ENCODE measurements at regions not wholly inside any gene's neighbourhood (a gene's known extent, or its start where the extent isn't known, plus 50 kb on each side); places are given as distances from the start of the nearest gene placed in this dataset.

- H3K27ac ChIP-seq (ENCODE audit: insufficient read depth, low read length, poor library complexity, severe bottlenecking): no peak overlapping the region
- no peaks in the 10 kb centered on the region for H3K4me1 ChIP-seq (ENCODE audit: control insufficient read depth, insufficient read depth, low read length, poor library complexity, severe bottlenecking)
- H3K4me3 ChIP-seq (ENCODE audit: insufficient read depth, low read depth, low read length, poor library complexity, severe bottlenecking): no peak overlapping the region
These were observed 573.8 kb upstream of the LMCD1 start for GRCh38 chr3:7927864-7928263.

GRCh38 chr3:7929319-7929889 is 572.2 kb upstream of the LMCD1 start:
- Histone ChIP-seq H3K36me3 (ENCODE audit: control insufficient read depth, insufficient read depth, low read length) (no peaks in the 10 kb centered on the region), H3K4me1 (ENCODE audit: control insufficient read depth, insufficient read depth, low read length, poor library complexity, severe bottlenecking) (no peaks in the 10 kb centered on the region), H3K9me3 (ENCODE audit: control insufficient read depth, low read length) (no peaks in the 10 kb centered on the region), H3K27ac (ENCODE audit: insufficient read depth, low read length, poor library complexity, severe bottlenecking) (no peak overlapping the region), H3K27me3 (replicated peaks; ENCODE audit: control insufficient read depth, insufficient read depth, low read length, poor library complexity, severe bottlenecking) (no peaks in the 10 kb centered on the region), H3K4me3 (ENCODE audit: insufficient read depth, low read depth, low read length, poor library complexity, severe bottlenecking) (no peak overlapping the region)
- no peak for DNase-seq

More at GRCh38 chr3:7927864-7928263, 573.8 kb upstream of the LMCD1 start:
- H3K27me3 ChIP-seq (replicated peaks; ENCODE audit: control insufficient read depth, insufficient read depth, low read length, poor library complexity, severe bottlenecking): no peaks in the 10 kb centered on the region
- no peaks in the 10 kb centered on the region for H3K36me3 ChIP-seq (ENCODE audit: control insufficient read depth, insufficient read depth, low read length)
- no peaks in the 10 kb centered on the region for H3K9me3 ChIP-seq (ENCODE audit: control insufficient read depth, low read length)
- DNase-seq: no peak

- Histone ChIP-seq H3K27me3 (replicated peaks; ENCODE audit: control insufficient read depth, insufficient read depth, low read length, poor library complexity, severe bottlenecking) (no peaks in the 10 kb centered on the region), H3K9me3 (ENCODE audit: control insufficient read depth, low read length) (no peaks in the 10 kb centered on the region), H3K4me1 (ENCODE audit: control insufficient read depth, insufficient read depth, low read length, poor library complexity, severe bottlenecking) (no peaks in the 10 kb centered on the region), H3K36me3 (ENCODE audit: control insufficient read depth, insufficient read depth, low read length) (no peaks in the 10 kb centered on the region), H3K27ac (ENCODE audit: insufficient read depth, low read length, poor library complexity, severe bottlenecking) (no peak overlapping the region), H3K4me3 (ENCODE audit: insufficient read depth, low read depth, low read length, poor library complexity, severe bottlenecking) (no peak overlapping the region)
- DNase-seq: no peak
These were observed 567.3 kb upstream of the LMCD1 start for GRCh38 chr3:7934362-7934761.

GRCh38 chr3:7947930-7948329 is 553.7 kb upstream of the LMCD1 start:
- Histone ChIP-seq H3K9me3 (ENCODE audit: control insufficient read depth, low read length) (no peaks in the 10 kb centered on the region), H3K36me3 (ENCODE audit: control insufficient read depth, insufficient read depth, low read length) (no peaks in the 10 kb centered on the region), H3K4me1 (ENCODE audit: control insufficient read depth, insufficient read depth, low read length, poor library complexity, severe bottlenecking) (no peaks in the 10 kb centered on the region), H3K27me3 (replicated peaks; ENCODE audit: control insufficient read depth, insufficient read depth, low read length, poor library complexity, severe bottlenecking) (no peaks in the 10 kb centered on the region), H3K27ac (ENCODE audit: insufficient read depth, low read length, poor library complexity, severe bottlenecking) (no peak overlapping the region), H3K4me3 (ENCODE audit: insufficient read depth, low read depth, low read length, poor library complexity, severe bottlenecking) (no peak overlapping the region)
- DNase-seq: no peak

GRCh38 chr3:7950890-7951289 is 550.7 kb upstream of the LMCD1 start:
- Histone ChIP-seq H3K4me1 (ENCODE audit: control insufficient read depth, insufficient read depth, low read length, poor library complexity, severe bottlenecking) (no peaks in the 10 kb centered on the region), H3K27me3 (replicated peaks; ENCODE audit: control insufficient read depth, insufficient read depth, low read length, poor library complexity, severe bottlenecking) (no peaks in the 10 kb centered on the region), H3K27ac (ENCODE audit: insufficient read depth, low read length, poor library complexity, severe bottlenecking) (no peak overlapping the region), H3K36me3 (ENCODE audit: control insufficient read depth, insufficient read depth, low read length) (no peaks in the 10 kb centered on the region), H3K9me3 (ENCODE audit: control insufficient read depth, low read length) (no peaks in the 10 kb centered on the region), H3K4me3 (ENCODE audit: insufficient read depth, low read depth, low read length, poor library complexity, severe bottlenecking) (no peak overlapping the region)
- no peak for DNase-seq

- no peaks in the 10 kb centered on the region for H3K36me3 ChIP-seq (ENCODE audit: control insufficient read depth, insufficient read depth, low read length)
- H3K4me1 ChIP-seq (ENCODE audit: control insufficient read depth, insufficient read depth, low read length, poor library complexity, severe bottlenecking): no peaks in the 10 kb centered on the region
- H3K4me3 ChIP-seq (ENCODE audit: insufficient read depth, low read depth, low read length, poor library complexity, severe bottlenecking): no peak overlapping the region
- H3K27ac ChIP-seq (ENCODE audit: insufficient read depth, low read length, poor library complexity, severe bottlenecking): no peak overlapping the region
- no peak for DNase-seq
- no peaks in the 10 kb centered on the region for H3K27me3 ChIP-seq (replicated peaks; ENCODE audit: control insufficient read depth, insufficient read depth, low read length, poor library complexity, severe bottlenecking)
- no peaks in the 10 kb centered on the region for H3K9me3 ChIP-seq (ENCODE audit: control insufficient read depth, low read length)
These were observed 548.1 kb upstream of the LMCD1 start for GRCh38 chr3:7953449-7954014.

GRCh38 chr3:7957024-7957423 is 544.6 kb upstream of the LMCD1 start:
- Histone ChIP-seq H3K27ac (ENCODE audit: insufficient read depth, low read length, poor library complexity, severe bottlenecking) (no peak overlapping the region), H3K4me1 (ENCODE audit: control insufficient read depth, insufficient read depth, low read length, poor library complexity, severe bottlenecking) (no peaks in the 10 kb centered on the region), H3K27me3 (replicated peaks; ENCODE audit: control insufficient read depth, insufficient read depth, low read length, poor library complexity, severe bottlenecking) (no peaks in the 10 kb centered on the region), H3K4me3 (ENCODE audit: insufficient read depth, low read depth, low read length, poor library complexity, severe bottlenecking) (no peak overlapping the region), H3K9me3 (ENCODE audit: control insufficient read depth, low read length) (no peaks in the 10 kb centered on the region), H3K36me3 (ENCODE audit: control insufficient read depth, insufficient read depth, low read length) (no peaks in the 10 kb centered on the region)
- no peak for DNase-seq

GRCh38 chr3:7959094-7959493 is 542.5 kb upstream of the LMCD1 start:
- no peak overlapping the region for H3K4me3 ChIP-seq (ENCODE audit: insufficient read depth, low read depth, low read length, poor library complexity, severe bottlenecking)
- H3K9me3 ChIP-seq (ENCODE audit: control insufficient read depth, low read length): no peaks in the 10 kb centered on the region
- no peaks in the 10 kb centered on the region for H3K36me3 ChIP-seq (ENCODE audit: control insufficient read depth, insufficient read depth, low read length)
- DNase-seq: no peak
- H3K27me3 ChIP-seq (replicated peaks; ENCODE audit: control insufficient read depth, insufficient read depth, low read length, poor library complexity, severe bottlenecking): no peaks in the 10 kb centered on the region
- H3K4me1 ChIP-seq (ENCODE audit: control insufficient read depth, insufficient read depth, low read length, poor library complexity, severe bottlenecking): no peaks in the 10 kb centered on the region
- no peak overlapping the region for H3K27ac ChIP-seq (ENCODE audit: insufficient read depth, low read length, poor library complexity, severe bottlenecking)

- Histone ChIP-seq H3K36me3 (ENCODE audit: control insufficient read depth, insufficient read depth, low read length) (no peaks in the 10 kb centered on the region), H3K9me3 (ENCODE audit: control insufficient read depth, low read length) (no peaks in the 10 kb centered on the region), H3K27me3 (replicated peaks; ENCODE audit: control insufficient read depth, insufficient read depth, low read length, poor library complexity, severe bottlenecking) (no peaks in the 10 kb centered on the region), H3K4me1 (ENCODE audit: control insufficient read depth, insufficient read depth, low read length, poor library complexity, severe bottlenecking) (no peaks in the 10 kb centered on the region), H3K27ac (ENCODE audit: insufficient read depth, low read length, poor library complexity, severe bottlenecking) (no peak overlapping the region), H3K4me3 (ENCODE audit: insufficient read depth, low read depth, low read length, poor library complexity, severe bottlenecking) (no peak overlapping the region)
- DNase-seq: no peak
These were observed 541.0 kb upstream of the LMCD1 start for GRCh38 chr3:7960601-7961000.

GRCh38 chr3:7962301-7962700 is 539.3 kb upstream of the LMCD1 start:
- no peaks in the 10 kb centered on the region for H3K4me1 ChIP-seq (ENCODE audit: control insufficient read depth, insufficient read depth, low read length, poor library complexity, severe bottlenecking)
- no peaks in the 10 kb centered on the region for H3K36me3 ChIP-seq (ENCODE audit: control insufficient read depth, insufficient read depth, low read length)
- no peak overlapping the region for H3K4me3 ChIP-seq (ENCODE audit: insufficient read depth, low read depth, low read length, poor library complexity, severe bottlenecking)
- H3K27ac ChIP-seq (ENCODE audit: insufficient read depth, low read length, poor library complexity, severe bottlenecking): no peak overlapping the region
- DNase-seq: no peak
- H3K9me3 ChIP-seq (ENCODE audit: control insufficient read depth, low read length): no peaks in the 10 kb centered on the region
- H3K27me3 ChIP-seq (replicated peaks; ENCODE audit: control insufficient read depth, insufficient read depth, low read length, poor library complexity, severe bottlenecking): no peaks in the 10 kb centered on the region
